SK-N-SH treated with all-trans-retinoic acid at 6 μM for 48 hours (cell line): ENCODE measurements at regions not wholly inside any gene's neighbourhood (a gene's known extent, or its start where the extent isn't known, plus 50 kb on each side); places are given as distances from the start of the nearest gene placed in this dataset.

Experiments used
- ARNTL ChIP-seq: fragments of 450-650 bp; formaldehyde crosslinking; IDR thresholded peaks from 2 replicates; pipeline ENCODE4 v1.5.0; 2020; ENCODE audit warnings: low read depth, mild to moderate bottlenecking, moderate library complexity, borderline replicate concordance
- BACH2 ChIP-seq: fragments of 250-450 bp; sonication (Bioruptor Pico); IDR thresholded peaks from 2 replicates; pipeline ENCODE4 v1.9.0; 2021; ENCODE audit warnings: mild to moderate bottlenecking, borderline replicate concordance
- CSDC2 ChIP-seq: fragments of 250-450 bp; sonication (Bioruptor Pico); IDR thresholded peaks from 2 replicates; pipeline ENCODE4 v1.5.0; 2020; ENCODE audit warnings: mild to moderate bottlenecking, moderate library complexity
- ESRRG ChIP-seq: fragments of 250-450 bp; sonication (Bioruptor Pico); IDR thresholded peaks from 2 replicates; pipeline ENCODE4 v1.6.1; 2021; ENCODE audit warnings: mild to moderate bottlenecking
- PPARA ChIP-seq: fragments of 250-450 bp; sonication (Bioruptor Pico); IDR thresholded peaks from 2 replicates; pipeline ENCODE4 v1.5.0; 2020; ENCODE audit warnings: mild to moderate bottlenecking, borderline replicate concordance
- SNAI2 ChIP-seq: fragments of 250-450 bp; sonication (Bioruptor Pico); IDR thresholded peaks from 2 replicates; pipeline ENCODE4 v1.5.0; 2020; ENCODE audit warnings: mild to moderate bottlenecking, moderate library complexity
- ZFP30 ChIP-seq: fragments of 450-650 bp; formaldehyde crosslinking; IDR thresholded peaks from 2 replicates; pipeline ENCODE4 v1.5.0; 2022; ENCODE audit warnings: mild to moderate bottlenecking, moderate library complexity
- ZNF565 ChIP-seq: fragments of 450-650 bp; formaldehyde crosslinking; conservative IDR thresholded peaks from 2 replicates; pipeline ENCODE4 v1.5.0; 2020; ENCODE audit warnings: low read depth, mild to moderate bottlenecking, moderate library complexity
- ZNF8 ChIP-seq: fragments of 450-650 bp; formaldehyde crosslinking; IDR thresholded peaks from 2 replicates; pipeline ENCODE4 v1.5.0; 2020; ENCODE audit warnings: mild to moderate bottlenecking, moderate library complexity
- TF ChIP-seq, protein P1 (sequence below): fragments of 250-450 bp; sonication (Bioruptor Pico); IDR thresholded peaks from 2 replicates; pipeline ENCODE4 v1.8.0; 2020; ENCODE audit warnings: mild to moderate bottlenecking, moderate library complexity, borderline replicate concordance

GRCh38 chr13:44118881-44119280 is 239.2 kb downstream of the LACC1 start:
- TF ChIP-seq PPARA (CRISPR knock-in tag) (no peak), CSDC2 (CRISPR knock-in tag) (no peak), ZNF565 (CRISPR knock-in tag) (no peak), ZFP30 (CRISPR knock-in tag) (no peak), ZNF8 (CRISPR knock-in tag) (no peak), BACH2 (CRISPR knock-in tag) (no peak), ESRRG (CRISPR knock-in tag) (no peak), SNAI2 (CRISPR knock-in tag) (no peak), ARNTL (CRISPR knock-in tag) (no peak)
- TF ChIP-seq, protein P1, sequence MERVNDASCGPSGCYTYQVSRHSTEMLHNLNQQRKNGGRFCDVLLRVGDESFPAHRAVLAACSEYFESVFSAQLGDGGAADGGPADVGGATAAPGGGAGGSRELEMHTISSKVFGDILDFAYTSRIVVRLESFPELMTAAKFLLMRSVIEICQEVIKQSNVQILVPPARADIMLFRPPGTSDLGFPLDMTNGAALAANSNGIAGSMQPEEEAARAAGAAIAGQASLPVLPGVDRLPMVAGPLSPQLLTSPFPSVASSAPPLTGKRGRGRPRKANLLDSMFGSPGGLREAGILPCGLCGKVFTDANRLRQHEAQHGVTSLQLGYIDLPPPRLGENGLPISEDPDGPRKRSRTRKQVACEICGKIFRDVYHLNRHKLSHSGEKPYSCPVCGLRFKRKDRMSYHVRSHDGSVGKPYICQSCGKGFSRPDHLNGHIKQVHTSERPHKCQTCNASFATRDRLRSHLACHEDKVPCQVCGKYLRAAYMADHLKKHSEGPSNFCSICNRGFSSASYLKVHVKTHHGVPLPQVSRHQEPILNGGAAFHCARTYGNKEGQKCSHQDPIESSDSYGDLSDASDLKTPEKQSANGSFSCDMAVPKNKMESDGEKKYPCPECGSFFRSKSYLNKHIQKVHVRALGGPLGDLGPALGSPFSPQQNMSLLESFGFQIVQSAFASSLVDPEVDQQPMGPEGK (CRISPR knock-in tag), result no peak
